ENCODE measurements at regions not wholly inside any gene's neighbourhood (a gene's known extent, or its start where the extent isn't known, plus 50 kb on each side); places are given as distances from the start of the nearest gene placed in this dataset.

DNA sequence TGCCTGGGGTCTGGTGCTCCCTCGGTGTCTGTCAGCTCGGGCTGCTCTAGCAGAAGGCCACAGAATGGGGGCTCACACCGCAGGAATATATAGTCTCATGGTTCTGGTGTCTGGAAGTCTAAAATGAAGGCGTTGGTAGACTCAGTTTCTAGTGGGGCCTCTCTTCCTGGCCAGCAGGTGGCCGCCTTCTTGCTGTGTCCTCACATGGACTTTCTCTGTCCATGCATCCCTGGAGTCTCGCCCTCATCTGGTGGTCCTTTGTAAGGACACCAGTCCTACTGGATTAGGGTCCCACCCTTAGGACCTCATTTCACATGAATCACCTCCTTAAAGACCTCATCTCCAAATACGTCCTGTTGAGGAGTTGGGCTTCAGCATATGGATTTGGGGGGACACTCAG, 65.7 kb downstream of the RRM2 start:
- no peak for DNase-seq (ENCODE audit: extremely low spot score)
- POLR2A ChIA-PET: no interaction called here
- CTCF ChIA-PET: no interaction called here
- no peak for TF ChIP-seq ARNT (IDR thresholded peaks at IDR 0.05)
- TF ChIP-seq, protein P1, sequence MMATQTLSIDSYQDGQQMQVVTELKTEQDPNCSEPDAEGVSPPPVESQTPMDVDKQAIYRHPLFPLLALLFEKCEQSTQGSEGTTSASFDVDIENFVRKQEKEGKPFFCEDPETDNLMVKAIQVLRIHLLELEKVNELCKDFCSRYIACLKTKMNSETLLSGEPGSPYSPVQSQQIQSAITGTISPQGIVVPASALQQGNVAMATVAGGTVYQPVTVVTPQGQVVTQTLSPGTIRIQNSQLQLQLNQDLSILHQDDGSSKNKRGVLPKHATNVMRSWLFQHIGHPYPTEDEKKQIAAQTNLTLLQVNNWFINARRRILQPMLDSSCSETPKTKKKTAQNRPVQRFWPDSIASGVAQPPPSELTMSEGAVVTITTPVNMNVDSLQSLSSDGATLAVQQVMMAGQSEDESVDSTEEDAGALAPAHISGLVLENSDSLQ (IDR thresholded peaks at IDR 0.05): no peak
- TF ChIP-seq SUZ12 (IDR thresholded peaks at IDR 0.05): no peak
- no peak for TF ChIP-seq L3MBTL2 (conservative IDR thresholded peaks at IDR 0.05)
- TF ChIP-seq FOXK2 (IDR thresholded peaks at IDR 0.05): no peak
- no peak for TF ChIP-seq FOXA1 (IDR thresholded peaks at IDR 0.05)
- TF ChIP-seq FOXM1 (IDR thresholded peaks at IDR 0.05; ENCODE audit: borderline replicate concordance): no peak
- no peak for TF ChIP-seq HDGF (IDR thresholded peaks at IDR 0.05; ENCODE audit: borderline replicate concordance)
- no peak for TF ChIP-seq CTBP1 (IDR thresholded peaks at IDR 0.05; ENCODE audit: borderline replicate concordance)

- no peak for TF ChIP-seq NFRKB (IDR thresholded peaks at IDR 0.05)
- ChIA-PET CTCF (no interaction called here), POLR2A (no interaction called here)
- DNase-seq (ENCODE audit: extremely low spot score): no peak
These were observed 66.3 kb downstream of the RRM2 start for GRCh38 chr2:10188729-10189305.

- CTCF ChIA-PET: no interaction called here
- TF ChIP-seq BHLHE40 (IDR thresholded peaks at IDR 0.05; ENCODE audit: borderline replicate concordance) (no peak), CTBP1 (IDR thresholded peaks at IDR 0.05; ENCODE audit: borderline replicate concordance) (no peak), FOXK2 (IDR thresholded peaks at IDR 0.05) (no peak), ELF4 (IDR thresholded peaks at IDR 0.05) (no peak)
- POLR2A ChIA-PET: no interaction called here
- DNase-seq (ENCODE audit: extremely low spot score): no peak
These were observed 67.7 kb downstream of the RRM2 start for GRCh38 chr2:10190255-10190654.

DNA sequence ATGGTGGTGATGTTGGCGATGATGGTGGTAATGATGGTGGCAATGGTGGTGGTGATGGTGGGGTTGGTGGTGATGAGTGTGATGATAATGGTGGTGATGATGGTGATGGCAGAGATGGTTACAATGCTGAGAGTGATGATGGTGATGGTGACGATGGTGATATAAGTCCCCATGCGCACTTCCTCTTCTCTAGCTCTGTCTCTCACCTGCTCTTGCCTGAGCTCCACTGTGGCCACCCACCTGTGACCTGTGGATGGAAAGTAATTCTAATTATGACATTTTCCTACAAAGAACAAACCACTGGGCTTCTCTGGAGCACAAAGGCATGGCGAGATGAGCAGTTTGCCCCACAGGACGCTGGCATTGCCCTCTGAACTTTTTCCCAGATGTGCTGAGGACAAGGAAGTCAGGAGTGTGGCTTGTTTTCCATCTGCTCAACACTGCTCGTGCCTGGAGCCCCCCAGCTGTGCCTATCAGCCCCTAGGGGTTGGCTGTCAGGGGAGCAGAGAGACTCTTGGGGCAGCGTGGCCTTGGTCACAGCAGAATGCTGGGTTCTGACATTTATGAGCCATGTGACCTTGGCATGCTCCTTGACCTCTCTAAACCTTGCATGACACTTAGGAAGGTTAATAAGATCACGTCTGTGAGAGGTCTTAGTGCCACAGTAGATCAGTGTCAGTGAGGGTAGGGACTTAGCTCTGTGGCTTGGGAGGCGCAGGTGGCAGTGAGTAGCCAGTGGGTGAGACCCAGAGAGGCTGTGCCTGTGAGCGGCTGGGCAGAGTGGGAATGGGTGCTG, 68.4 kb downstream of the RRM2 start:
- CTCF ChIA-PET: no interaction called here
- no peak for DNase-seq (ENCODE audit: extremely low spot score)
- TF ChIP-seq, protein P1 (IDR thresholded peaks at IDR 0.05): no peak
- TF ChIP-seq L3MBTL2 (conservative IDR thresholded peaks at IDR 0.05) (no peak), ARNT (IDR thresholded peaks at IDR 0.05) (no peak)
- POLR2A ChIA-PET: no interaction called here

- TF ChIP-seq NFRKB (IDR thresholded peaks at IDR 0.05) (no peak), HDGF (IDR thresholded peaks at IDR 0.05; ENCODE audit: borderline replicate concordance) (no peak), LEF1 (IDR thresholded peaks at IDR 0.05; ENCODE audit: borderline replicate concordance) (no peak), SUZ12 (IDR thresholded peaks at IDR 0.05) (no peak), BHLHE40 (IDR thresholded peaks at IDR 0.05; ENCODE audit: borderline replicate concordance) (no peak), SP1 (IDR thresholded peaks at IDR 0.05) (no peak), TARDBP (IDR thresholded peaks at IDR 0.05) (no peak), ELF4 (IDR thresholded peaks at IDR 0.05) (no peak), ZNF384 (IDR thresholded peaks at IDR 0.05) (no peak), L3MBTL2 (conservative IDR thresholded peaks at IDR 0.05) (no peak), FOXK2 (IDR thresholded peaks at IDR 0.05) (no peak)
- TF ChIP-seq, protein P1 (IDR thresholded peaks at IDR 0.05): no peak
- CTCF ChIA-PET: interaction anchor here (0.5 kb wide), 1 partner anchor 27 kb away, joined by 3 read pairs; no protein-coding TSS in a partner anchor
- no peak for DNase-seq (ENCODE audit: extremely low spot score)
- POLR2A ChIA-PET: no interaction called here
These were observed 69.0 kb downstream of the RRM2 start for GRCh38 chr2:10191554-10191953.

DNA sequence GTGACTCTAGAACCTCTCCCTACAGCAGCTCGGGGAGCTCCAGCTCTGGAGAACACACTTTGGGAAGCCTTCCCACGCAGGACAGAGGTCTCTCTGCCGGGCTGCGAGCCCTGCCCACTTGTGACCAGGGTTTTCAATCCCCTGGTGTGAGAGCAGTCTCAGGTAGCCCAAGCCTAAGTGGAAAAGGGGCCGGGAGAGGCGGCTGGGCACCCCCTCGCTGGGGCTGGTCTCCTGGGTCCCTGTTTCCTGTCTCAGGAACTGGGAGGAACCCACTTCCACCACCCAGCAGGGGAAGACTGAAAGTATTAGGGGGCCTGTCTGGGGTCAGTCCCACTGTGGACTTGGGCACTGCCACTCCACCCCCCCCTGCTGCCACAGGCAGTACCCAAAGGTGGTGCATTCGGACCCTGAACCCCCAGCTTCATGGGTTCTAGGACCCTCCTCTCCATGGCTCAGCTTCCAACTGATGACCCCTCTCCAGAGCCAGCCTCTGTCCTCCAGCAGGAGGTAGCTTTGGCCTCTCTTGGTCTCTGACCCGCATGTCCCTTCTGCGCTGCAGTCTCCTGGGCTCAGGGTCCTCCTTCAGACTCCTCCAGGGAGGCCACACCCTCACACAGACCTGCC, 70.0 kb downstream of the RRM2 start:
- TF ChIP-seq, protein P1 (IDR thresholded peaks at IDR 0.05): no peak
- TF ChIP-seq BHLHE40 (IDR thresholded peaks at IDR 0.05; ENCODE audit: borderline replicate concordance) (no peak), SUZ12 (IDR thresholded peaks at IDR 0.05) (no peak), ZNF384 (IDR thresholded peaks at IDR 0.05) (no peak), TARDBP (IDR thresholded peaks at IDR 0.05) (no peak), L3MBTL2 (conservative IDR thresholded peaks at IDR 0.05) (no peak), FOXK2 (IDR thresholded peaks at IDR 0.05) (no peak), NFRKB (IDR thresholded peaks at IDR 0.05) (no peak), FOXM1 (IDR thresholded peaks at IDR 0.05; ENCODE audit: borderline replicate concordance) (no peak), SP1 (IDR thresholded peaks at IDR 0.05) (no peak), HDGF (IDR thresholded peaks at IDR 0.05; ENCODE audit: borderline replicate concordance) (no peak), CTBP1 (IDR thresholded peaks at IDR 0.05; ENCODE audit: borderline replicate concordance) (no peak), ELF4 (IDR thresholded peaks at IDR 0.05) (no peak), LEF1 (IDR thresholded peaks at IDR 0.05; ENCODE audit: borderline replicate concordance) (no peak), FOXA1 (IDR thresholded peaks at IDR 0.05) (no peak), ARNT (IDR thresholded peaks at IDR 0.05) (no peak)
- DNase-seq (ENCODE audit: extremely low spot score): no peak
- ChIA-PET POLR2A (no interaction called here), CTCF (interaction anchor here (0.5 kb wide), 1 partner anchor 28 kb away, joined by 3 read pairs; no protein-coding TSS in a partner anchor)

All from HEK293T (cell line).